Fibroblast of the aortic adventitia (primary cell): ENCODE measurements at regions not wholly inside any gene's neighbourhood (a gene's known extent, or its start where the extent isn't known, plus 50 kb on each side); places are given as distances from the start of the nearest gene placed in this dataset.

ENCODE experiments used
- DNase-seq: peaks from one replicate; pipeline ENCODE4 v3.0.0-alpha.2; 2010; ENCODE audit warnings: low read depth
- H3K4me3 ChIP-seq: 2 replicates; pipeline ENCODE4 v1.5.1; 2011; ENCODE audit warnings: low read depth, mild to moderate bottlenecking, control low read depth, low read length, moderate library complexity
- TF ChIP-seq, protein P1 (sequence below): IDR thresholded peaks from 2 replicates; pipeline ENCODE4 v1.5.1; 2011; ENCODE audit warnings: mild to moderate bottlenecking, low read length, control low read depth, inconsistent platforms; ENCODE audit not compliant: insufficient read depth

DNA sequence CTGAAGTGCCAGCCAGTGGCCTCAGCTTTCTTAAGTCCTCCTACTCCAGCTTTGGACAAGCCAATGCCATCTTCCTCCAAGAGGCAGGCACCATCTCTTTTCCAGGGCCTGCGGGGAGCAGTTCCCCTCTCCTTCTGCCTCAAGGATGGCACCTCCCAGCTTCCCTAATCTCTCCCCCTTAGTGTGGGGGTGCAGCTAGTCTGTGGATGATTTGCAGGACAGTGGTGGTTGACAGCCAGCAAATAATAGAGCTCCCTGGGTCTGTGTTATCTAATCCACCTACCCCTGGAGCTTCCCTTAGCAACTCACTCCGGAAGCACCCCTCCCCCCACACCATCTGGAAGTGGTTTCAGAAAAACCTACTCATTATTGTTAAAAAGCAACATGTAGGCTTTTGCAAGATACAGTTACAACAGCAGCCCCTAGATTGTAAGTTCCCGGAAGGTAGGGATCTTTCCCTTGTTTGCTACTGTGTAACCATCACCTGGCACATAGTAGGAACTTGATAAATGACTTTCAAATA lies 247.1 kb downstream of the BCOR start:
- TF ChIP-seq, protein P1, sequence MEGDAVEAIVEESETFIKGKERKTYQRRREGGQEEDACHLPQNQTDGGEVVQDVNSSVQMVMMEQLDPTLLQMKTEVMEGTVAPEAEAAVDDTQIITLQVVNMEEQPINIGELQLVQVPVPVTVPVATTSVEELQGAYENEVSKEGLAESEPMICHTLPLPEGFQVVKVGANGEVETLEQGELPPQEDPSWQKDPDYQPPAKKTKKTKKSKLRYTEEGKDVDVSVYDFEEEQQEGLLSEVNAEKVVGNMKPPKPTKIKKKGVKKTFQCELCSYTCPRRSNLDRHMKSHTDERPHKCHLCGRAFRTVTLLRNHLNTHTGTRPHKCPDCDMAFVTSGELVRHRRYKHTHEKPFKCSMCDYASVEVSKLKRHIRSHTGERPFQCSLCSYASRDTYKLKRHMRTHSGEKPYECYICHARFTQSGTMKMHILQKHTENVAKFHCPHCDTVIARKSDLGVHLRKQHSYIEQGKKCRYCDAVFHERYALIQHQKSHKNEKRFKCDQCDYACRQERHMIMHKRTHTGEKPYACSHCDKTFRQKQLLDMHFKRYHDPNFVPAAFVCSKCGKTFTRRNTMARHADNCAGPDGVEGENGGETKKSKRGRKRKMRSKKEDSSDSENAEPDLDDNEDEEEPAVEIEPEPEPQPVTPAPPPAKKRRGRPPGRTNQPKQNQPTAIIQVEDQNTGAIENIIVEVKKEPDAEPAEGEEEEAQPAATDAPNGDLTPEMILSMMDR: no peak
- H3K4me3 ChIP-seq: no peak overlapping the region
- peak; percentile 59 for DNase-seq

DNA sequence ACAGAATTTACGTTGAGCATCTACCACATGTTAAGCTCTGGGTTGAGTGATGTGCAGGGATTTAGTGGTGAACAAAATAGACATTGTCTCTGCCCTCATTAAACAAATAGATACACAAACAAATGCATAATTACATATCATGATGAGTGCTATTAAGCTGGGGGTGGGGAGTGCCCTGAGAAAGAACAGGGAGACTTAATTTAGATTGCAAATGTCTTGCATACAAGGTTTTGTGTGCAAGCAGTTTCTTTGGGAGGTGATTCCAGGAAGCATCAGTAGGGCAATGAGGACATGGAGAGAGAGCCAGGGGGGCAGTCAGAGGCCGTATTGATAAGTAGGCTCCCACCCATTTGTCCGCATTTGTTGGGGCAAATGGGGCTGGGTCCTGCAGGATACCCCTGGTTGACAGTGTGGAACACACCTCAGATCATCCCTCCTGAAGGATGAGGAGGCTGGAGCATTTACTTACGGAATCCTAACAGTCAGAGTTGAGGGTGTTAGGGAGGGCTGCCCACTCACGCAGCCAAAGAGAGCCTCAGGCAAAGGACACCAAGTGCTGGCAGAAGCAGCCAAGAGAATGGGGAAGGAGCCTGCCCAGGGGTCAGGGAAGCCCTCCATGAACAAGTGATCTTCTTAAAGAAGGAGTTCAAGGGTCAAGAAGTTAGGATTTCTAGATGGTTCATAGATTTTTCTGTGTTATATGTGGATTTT lies 245.9 kb downstream of the BCOR start:
- DNase-seq: no peak
- TF ChIP-seq, protein P1: no peak
- no peak overlapping the region for H3K4me3 ChIP-seq

DNA sequence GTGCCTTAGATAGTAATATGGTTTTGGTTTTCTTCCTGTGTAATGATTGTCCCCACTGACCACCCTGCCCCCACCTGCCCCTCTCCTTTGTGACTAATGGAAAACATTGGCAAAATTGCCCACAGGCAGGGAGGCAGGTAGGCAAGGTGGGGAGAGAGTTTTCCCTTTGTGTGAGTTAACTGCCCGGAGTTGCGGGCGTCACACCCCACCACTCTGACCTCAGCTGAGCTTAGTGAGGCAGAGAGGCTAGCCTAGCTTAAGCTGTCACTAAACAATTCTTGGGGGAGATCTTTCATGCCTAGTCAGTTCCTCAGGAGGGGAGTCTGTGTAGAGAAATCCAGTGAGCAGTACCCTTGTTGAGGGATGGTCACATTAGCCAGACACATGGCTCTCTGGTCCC lies 245.3 kb downstream of the BCOR start:
- TF ChIP-seq, protein P1: no peak
- H3K4me3 ChIP-seq: no peak overlapping the region
- no peak for DNase-seq

DNA sequence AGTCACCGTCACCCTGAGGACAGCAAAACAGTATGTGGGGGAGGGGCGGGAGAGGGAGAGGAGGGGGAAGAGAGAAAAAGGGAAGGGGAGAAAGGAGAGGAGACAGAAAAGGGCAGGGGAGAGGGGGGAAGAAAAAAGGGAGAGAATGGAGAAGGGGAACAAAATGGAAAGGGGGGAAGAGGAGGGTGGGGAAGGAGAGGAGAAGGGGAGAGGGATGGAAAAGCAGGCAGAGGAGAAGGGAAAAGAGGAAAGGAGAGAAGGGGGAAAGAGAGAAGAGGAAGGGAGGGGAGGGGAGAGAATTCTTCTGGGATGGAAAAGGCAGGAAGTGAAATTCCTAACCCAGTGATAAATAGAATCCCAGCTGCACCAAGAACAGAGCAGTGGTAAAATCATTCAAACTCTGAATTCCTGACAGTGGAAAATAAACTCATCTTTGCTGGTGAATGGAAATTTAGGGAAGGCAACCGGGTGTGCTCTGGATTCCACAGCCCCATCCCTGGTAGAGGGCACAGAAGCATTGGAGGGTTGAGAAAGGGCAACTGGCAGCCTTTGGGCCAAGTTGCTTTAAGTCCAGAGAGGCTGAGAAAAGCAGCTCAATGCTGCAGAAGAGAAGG lies 244.2 kb downstream of the BCOR start:
- TF ChIP-seq, protein P1: no peak
- no peak for DNase-seq
- no peak overlapping the region for H3K4me3 ChIP-seq

DNA sequence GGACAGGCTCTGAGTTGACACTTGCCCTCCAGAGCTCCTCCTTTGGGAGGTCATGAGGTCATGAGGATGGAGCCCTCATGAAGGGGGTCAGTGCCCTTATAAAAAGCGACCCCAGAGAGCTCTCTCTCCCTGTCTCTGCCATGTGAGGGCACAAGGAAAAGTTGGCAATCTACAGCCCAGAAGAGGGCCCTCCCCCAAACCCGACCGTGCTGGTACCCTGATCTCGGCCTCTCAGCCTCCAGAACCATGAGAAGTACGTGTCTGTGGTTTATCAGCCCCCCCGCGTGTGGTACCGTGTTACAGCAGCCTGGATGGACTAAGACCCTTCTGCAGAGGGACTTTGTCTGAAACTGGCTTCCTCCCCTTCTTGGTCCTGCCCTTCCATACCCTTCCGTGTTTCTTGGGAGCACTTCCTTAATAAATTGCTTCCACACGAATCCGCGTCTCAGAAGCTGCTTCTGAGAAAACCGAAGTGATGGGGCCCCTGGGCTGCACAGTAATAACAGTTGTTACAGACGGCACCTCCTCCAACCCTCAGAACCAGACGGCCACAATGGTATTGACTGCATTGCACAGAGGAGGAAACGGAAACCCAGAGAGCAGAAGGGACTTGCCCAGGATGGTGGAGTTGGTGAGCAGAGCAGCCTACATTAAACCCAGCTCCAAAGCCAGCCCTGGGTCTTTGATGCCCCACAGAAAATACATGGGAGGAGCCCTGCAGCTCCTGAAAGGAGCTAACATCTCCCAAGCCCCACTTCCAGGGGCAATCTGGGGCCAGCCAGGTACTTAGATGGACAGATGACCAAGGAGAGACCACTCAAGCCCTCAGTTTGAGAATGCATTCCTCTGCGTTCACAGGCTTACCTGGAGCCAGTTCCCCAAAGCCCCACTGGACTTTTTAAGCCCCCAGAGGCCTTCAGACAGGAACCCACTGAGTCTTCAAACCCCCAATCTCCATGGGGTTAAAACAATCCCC lies 242.7 kb downstream of the BCOR start:
- no peak for DNase-seq
- no peak overlapping the region for H3K4me3 ChIP-seq
- TF ChIP-seq, protein P1: no peak

DNA sequence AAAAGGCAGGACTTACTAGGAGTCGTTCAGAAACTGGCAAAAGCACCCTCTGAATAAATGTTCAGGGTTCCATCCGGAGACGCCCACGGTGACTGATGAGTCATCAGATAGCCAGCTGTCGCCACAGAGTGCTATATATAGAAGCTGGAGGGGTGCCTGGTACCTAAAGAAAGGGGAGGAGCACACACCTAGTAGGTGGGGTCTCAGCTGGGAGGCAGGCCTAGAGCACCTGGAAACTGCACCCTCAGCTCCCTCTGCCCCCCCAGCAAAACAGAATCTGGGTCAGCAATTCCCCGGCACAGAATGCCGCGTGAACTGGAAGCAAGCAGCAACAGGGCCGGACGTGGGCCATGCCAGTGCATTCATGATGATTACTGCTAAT lies 242.0 kb downstream of the BCOR start:
- no peak overlapping the region for H3K4me3 ChIP-seq
- DNase-seq: peak; percentile 15
- TF ChIP-seq, protein P1: no peak
